Mammary epithelial cell (primary cell): ENCODE measurements at regions not wholly inside any gene's neighbourhood (a gene's known extent, or its start where the extent isn't known, plus 50 kb on each side); places are given as distances from the start of the nearest gene placed in this dataset.

Source experiments
- EZH2 ChIP-seq: IDR thresholded peaks from 2 replicates; pipeline ENCODE4 v1.6.1; 2012; ENCODE audit warnings: low read length, inconsistent platforms, borderline replicate concordance
- TF ChIP-seq, protein P1 (sequence below), 2 donors: IDR thresholded peaks in 1 of 2; conservative IDR thresholded peaks in 1 of 2; 2 replicates each; pipeline ENCODE4 v1.5.1; 2011 to 2012; ENCODE audit warnings: inconsistent platforms in 2 of 2, low read length in 2 of 2, mild to moderate bottlenecking in 2 of 2, control low read depth in 1 of 2, low read depth in 1 of 2; ENCODE audit not compliant: insufficient read depth in 1 of 2; ENCODE audit errors: extremely low read depth in 1 of 2

DNA sequence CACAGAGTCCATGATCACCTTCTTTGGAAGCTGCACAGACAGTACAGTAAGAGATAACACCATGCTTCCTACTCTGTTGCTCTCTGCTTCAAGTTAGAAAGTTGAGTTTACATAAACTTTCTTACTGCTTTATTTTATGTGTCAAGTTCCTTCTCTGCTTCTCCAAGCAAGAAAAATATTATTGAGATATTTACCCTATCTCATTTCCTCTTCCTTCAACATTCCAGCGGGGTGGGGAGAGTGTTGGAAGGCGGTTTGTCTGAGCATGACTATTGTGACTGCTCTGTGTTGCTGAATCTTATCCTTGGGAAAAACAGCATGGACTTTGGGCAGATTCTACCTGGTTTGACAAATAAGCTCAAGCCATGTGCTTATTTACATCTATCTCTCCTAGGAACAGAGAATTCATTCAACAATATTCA is 66.9 kb upstream of the EPB41L4A start:
- TF ChIP-seq, protein P1, sequence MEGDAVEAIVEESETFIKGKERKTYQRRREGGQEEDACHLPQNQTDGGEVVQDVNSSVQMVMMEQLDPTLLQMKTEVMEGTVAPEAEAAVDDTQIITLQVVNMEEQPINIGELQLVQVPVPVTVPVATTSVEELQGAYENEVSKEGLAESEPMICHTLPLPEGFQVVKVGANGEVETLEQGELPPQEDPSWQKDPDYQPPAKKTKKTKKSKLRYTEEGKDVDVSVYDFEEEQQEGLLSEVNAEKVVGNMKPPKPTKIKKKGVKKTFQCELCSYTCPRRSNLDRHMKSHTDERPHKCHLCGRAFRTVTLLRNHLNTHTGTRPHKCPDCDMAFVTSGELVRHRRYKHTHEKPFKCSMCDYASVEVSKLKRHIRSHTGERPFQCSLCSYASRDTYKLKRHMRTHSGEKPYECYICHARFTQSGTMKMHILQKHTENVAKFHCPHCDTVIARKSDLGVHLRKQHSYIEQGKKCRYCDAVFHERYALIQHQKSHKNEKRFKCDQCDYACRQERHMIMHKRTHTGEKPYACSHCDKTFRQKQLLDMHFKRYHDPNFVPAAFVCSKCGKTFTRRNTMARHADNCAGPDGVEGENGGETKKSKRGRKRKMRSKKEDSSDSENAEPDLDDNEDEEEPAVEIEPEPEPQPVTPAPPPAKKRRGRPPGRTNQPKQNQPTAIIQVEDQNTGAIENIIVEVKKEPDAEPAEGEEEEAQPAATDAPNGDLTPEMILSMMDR (conservative IDR thresholded peaks at IDR 0.05 in 1 of 2, IDR thresholded peaks at IDR 0.05 in 1 of 2; ENCODE audit: extremely low read depth in 1 of 2, insufficient read depth in 1 of 2, low read depth in 1 of 2, low read length in 2 of 2): no peak
- no peak for TF ChIP-seq EZH2
